ENCODE measurements at regions not wholly inside any gene's neighbourhood (a gene's known extent, or its start where the extent isn't known, plus 50 kb on each side); places are given as distances from the start of the nearest gene placed in this dataset.
"Not testable (repeated sequence)": the region's sequence is repeated elsewhere in the genome, so short reads cannot be mapped to it uniquely, and the experiment has no call there.

DNA sequence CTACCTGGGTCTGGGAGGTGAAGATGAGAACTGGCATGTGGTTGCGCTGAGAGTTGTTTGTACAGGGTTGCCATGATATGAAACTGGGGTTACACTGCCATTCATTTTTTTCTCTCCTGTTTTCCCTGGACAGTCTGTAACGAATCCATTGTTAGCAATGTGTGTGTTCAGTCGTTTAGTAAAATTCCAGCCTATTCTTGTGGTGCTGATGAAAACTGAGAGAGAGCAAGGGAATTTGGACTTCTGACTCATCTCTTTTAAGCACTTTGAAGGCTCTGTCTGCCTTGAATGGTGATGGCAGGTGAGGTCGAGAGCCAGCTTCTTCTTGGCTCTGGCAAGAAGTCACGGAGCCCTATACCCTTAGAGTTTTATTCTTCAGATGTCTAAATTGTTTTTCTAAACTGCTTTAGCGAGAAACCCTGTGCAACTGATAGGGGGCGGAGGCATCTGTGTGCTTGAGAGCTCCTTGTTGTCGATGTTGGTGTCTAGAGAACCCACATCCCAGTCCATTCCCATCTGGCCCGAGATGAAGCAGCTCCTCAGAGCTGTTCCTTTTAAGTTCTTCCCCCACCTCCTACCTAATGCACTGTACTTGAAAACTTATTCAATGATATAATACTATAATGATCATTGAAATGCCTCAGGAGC, 204.4 kb downstream of the TMX1 start:
- no peak for DNase-seq

DNA sequence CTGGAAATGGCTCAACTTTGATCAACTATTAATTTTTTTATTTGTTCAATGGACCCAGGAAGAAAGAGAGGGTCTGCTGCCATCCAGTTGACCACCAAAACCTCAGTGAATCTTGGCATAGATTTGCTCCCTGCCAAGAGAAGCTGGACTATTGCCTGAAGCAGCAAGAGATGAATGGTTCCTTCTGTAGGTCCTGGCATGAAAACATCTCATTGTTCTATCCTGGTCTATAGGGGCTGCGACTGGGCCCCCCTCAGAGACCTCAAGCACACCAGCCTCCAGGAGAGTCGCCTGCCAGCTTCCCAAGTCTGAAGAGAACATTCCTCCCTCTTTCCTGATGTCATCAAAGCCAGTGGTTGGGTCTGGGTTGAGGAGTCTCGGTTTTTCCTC, 204.9 kb downstream of the TMX1 start:
- DNase-seq, result no peak

DNA sequence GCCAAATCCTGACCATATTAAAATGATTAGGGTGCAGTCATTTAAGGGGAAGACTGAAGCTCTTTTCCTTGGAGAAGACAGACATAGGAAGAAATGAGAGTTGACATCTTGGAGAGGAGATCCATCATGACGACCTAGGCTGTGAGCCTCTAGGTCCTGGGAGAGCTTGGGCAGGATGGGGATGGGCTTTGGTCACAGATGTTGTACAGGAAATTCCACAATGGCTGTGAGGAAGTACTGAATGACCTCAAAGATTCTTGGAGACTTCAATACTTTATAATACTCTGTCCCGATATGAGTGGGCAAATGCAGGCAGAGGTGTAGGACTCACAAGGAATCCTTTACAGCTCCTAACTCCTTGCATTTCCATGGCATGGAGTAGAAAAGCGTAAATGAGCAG, 204.9 kb upstream of the FRMD6 start:
- no peak for DNase-seq

DNA sequence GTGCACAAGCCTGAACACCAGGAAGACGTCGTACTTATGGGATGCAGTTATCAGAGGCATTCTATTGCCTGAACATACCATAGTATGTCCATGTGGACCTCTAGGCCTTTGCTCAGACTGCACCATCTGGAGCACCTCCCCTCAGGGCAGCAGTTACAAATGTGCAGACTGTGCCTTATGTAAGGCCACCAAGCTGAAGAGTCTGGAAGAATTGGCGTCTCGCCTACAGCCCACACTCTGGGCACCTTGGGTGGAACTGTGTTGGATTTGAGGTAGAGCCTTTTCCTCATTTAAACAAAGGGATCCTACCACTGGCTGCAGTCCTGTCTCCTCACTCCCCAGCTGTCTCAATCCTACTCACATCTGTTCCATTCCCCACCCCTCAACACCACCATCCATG, 204.3 kb upstream of the FRMD6 start:
- no peak for DNase-seq

DNA sequence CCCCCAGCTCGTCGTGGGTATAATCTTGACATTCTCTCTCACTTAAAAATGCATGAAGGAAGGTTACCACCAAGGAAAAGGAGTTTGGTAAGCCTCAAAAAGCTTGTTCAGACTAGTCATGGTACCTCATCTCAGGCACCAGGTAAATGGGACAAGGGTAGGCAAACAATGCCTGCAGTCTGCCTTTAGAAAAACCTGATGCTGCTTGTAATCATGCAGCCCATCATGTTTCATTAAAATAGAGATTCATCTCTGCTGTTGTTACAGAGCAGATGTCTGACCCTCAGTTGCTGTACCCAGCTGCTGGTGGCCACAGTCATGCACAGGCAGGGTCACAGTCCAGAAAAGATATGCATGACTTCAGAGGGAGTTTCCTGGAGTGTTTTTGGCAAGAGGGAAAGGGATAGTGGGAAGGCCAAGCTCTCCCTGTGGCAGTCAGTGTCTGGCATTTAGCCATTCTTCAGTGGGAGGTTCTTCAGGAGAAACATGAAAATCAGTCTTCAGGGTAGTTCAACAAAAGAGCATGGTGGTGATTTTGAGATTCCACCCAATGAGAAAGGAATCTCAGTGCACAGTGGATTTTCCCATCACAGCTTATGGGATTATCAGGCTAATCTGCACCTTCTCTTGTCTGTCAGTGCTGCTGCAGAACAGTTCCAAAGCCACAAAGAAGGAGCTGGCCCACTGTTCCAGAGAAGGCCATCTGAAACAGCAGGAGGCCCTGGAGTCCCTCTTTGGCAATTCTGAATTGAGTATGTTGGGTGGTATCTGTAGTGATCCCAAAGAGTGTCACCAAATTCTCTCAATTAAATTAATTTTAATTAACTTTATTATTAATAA, 202.7 kb upstream of the FRMD6 start:
- no peak for DNase-seq

DNA sequence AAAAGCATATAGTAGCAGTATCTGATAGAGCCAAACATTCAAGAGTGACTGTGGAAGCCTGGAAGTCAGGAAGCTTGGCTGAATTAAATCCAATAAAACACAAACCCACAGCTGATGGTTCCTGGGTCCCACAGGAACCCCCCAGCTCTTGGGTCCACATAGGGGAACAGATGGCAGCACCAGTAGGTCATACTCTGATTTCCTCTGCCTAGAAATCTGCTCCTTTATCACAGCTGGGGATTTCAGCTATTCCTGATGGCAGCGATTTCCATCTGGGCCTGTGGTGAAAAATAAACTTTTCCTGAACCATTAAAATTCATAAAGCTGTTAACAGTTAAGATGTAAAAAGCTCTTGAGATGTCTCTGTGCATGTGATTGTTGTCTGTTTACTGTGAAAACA, 202.0 kb upstream of the FRMD6 start:
- no peak for DNase-seq

DNA sequence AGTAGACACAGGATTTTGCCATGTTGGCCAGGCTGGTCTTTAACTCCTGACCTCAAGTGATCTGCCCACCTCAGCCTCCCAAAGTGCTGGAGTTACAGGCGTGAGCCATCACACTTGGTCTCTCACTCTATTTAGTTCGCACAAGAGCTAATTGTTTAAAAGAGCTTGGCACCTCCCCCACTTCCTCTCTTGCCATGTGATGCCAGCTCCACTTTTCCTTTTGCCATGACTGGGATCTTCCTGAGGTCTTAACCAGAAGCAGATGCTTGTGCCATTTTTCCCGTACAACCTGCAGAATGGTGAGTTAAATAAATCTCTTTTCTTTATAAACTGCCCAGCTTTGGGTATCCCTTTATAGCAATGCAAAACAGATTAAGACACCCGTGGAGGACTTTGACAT, 200.1 kb upstream of the FRMD6 start:
- DNase-seq, result no peak

DNA sequence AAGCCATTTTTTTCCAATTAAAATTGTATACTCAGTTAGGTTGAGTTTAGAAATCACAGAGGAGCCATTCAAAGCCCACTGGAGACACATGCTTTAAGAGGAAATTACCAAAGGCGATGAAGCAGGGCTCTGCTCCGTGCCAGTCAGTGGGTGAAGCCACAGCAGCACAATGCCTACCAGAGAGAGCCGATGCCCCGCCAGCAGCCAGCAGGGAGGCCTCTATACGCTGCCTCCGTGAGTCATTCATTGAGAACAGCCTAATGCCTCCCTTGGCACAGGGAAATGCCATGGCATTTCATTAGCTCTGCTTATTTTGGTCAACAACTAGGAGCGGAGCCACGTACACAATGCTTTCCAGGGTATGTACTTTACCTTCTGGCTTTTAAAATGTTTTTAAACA, 197.8 kb upstream of the FRMD6 start:
- DNase-seq, result no peak

DNA sequence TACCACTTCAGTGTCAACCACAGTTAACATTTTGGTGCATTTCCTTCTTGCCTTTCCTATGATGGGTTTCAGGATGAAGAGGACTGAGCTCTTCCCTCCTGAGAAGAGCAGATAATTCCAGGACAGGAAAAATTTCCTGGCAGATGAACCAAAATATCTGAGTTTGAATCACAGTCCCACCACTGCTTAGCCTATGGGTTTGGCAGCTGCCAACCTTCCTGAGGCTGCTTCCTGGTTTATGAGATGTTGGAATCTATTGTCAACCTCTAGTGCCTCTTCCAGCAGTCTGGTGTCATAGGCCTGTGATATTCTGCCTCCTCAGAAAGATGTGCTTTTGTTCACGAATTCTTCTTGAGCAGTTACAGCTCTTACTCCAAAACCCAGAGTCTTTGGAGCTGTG, 197.4 kb upstream of the FRMD6 start:
- DNase-seq, result no peak

DNA sequence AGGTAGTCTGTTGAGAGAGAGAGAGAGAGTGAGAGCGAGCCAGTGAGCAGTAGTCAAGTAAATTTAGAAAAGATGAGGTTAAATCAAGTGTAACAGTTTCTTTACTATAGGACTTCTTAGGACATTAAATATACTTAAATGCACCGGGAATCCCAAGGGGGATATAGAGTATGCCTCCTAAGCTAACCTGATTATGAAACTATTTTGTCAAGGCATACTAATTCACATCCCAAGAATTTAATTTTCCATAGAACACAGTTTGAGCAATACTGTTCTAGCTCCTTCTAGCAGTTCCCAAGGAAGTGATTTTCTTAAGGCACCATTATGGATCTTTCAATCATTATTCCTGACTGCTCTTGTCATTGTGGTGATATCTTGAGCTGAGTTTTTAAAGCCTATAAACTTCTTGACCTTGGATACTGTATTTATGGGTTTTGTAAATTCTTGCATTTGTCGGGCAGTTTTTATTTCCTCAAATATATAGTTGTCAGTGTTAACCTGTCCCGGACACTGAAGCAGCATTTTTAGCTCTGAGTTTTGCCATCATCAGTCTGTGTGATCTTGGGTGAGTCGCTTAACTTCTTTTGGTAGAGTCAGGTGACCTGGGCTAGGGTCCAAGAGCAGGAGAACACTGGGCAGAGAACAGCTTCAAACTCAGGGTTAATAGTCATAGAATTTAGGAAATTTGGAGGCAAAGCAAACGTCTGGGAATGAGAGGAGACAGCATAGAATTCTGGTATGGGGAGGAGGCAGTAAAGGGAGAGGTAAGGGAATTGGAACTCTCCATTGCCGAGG, 196.5 kb upstream of the FRMD6 start:
- DNase-seq, result no peak

DNA sequence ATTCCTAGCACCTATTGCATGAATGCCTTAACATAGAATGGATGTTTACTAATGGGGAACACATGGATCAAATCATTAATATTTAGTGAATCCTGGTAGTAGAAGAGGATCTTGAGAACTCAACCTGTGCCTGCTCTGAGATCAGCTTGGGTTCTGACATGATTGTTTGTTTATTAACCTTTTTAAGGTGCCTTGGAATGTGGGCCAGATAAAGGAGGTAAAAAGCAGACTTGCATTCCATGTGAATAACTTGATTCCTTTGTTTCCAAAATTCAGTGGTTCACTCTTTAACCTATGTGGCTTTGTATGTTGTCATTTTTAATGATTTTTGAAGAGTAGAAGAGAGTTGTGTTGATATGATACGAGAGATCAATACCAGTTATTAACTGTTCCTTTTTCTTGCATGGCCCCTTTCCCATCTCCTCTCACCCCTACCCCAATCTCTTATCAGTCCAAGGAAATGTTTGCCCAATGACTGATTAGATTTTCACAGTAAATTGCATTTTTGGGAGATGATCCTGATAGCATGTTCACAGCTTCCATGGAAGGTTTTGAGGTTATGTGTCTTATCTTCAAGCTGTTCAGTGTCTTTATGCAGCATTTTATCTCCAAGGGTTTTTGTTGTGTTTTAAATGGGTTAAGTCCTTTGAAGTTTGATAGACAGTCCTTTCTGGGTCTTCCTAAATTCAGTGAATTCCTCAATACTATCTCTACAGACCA, 193.7 kb upstream of the FRMD6 start:
- DNase-seq, result no peak

DNA sequence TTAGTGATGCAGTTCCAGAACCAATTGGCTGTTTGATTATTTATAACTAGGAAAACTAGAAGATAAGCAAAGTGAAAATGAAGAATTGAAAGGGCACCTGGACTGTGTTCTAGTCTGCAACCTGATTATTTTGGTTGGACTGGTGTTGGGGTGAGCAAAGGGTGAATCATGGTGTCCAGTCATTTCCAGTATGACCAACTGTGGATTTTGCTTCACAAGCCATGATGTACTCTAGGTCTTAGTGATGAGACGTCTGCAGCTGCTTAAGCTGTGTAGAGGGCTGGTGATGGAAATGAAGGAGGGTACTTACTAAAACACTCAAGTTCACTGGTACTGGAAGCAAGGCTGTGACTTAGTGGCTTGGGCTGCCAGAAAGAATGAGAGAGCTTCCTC, 193.2 kb upstream of the FRMD6 start:
- DNase-seq, result no peak

DNA sequence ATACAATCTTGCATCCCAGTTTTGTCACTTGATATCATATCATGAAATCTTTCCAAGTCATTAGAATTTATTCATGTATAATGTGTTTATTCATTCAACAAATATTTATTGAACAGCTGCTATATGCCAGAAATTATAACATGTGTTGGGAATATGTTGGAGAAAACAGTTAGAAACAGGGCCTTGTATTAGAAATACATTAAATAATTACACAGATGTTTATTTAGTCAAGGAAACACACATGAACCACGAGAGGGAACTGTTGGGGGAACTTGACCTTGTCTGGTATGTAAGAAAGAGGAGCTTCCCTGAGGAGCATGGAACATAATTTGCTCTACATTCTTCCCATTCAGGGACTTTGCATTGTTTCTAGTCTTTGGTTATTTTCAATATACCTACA, 191.7 kb upstream of the FRMD6 start:
- DNase-seq, result no peak

DNA sequence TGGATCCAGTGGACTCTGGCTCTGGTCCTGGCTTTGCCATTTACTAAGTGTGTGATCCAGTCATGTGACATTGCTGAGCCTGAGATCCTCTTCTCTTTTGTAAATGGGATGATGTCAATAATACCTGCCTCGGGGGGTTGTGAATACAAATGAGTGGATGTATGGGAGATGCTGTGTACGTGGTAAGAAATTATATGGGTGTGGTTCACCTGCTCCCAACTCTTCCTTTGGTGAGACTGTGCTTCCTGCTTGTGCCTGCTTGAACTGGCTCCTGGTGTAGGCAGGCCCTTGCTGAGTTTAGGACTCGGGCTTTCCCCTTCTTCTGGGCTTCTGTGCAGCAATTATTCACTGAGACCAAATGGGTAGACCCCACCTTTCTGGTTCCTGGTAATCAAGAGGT, 189.5 kb upstream of the FRMD6 start:
- DNase-seq, result no peak

DNA sequence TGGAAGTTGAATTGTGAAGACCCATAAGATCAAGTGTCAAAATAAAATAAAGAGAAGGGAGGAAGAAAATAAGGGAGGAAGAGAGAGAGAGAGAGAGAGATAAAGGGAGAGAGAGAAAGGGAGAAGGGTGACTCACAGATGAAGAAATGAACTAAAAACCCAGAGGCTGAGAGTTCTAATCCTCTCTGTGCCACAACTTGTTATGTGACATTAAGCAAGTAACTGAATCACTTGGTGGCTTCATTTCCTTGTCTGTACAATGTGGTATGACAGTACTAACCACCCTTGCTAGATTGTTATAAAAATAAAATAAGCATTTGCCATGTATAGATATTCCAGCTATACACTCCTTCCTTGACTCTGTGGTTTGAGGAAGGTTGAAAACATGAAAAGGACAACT, 189.0 kb upstream of the FRMD6 start:
- DNase-seq, result no peak

DNA sequence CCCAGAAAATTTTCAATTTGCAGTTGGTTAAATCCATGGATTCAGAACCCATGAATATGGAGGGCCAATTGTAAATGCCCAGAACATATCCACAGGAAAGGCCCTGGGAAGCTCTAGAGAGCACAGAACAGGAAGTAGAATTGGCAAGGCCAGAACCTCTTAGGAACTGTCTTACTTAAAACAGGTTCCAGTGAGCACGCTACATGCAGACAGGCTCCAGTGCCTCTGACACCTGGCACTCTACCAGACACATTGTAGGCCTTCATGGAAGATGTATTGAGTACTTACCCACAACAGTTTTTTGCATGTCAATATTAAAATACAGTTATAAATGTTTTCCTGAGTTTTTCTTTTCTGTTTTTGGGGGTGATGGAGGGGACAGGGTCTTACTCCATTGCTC, 188.2 kb upstream of the FRMD6 start:
- DNase-seq, result no peak

DNA sequence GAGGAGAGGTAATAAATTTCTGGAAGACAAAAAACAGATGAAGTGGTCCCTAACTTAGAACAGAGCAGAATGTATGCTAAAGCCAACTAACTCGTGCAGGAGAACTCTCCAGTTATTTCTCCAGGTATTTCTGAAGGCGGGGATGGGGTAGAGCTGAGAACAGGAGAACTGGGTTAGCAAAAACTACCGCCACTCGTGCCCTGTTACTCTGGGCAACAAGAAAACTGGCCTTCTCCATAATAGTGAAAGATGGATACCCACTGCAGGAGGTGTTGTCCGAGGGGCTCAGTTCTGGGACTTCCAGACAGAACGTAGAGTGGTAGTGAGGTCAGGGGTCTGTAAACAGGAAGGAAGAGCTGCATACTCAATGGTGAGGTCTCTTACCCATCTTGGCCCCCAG, 187.3 kb upstream of the FRMD6 start:
- DNase-seq, result no peak

DNA sequence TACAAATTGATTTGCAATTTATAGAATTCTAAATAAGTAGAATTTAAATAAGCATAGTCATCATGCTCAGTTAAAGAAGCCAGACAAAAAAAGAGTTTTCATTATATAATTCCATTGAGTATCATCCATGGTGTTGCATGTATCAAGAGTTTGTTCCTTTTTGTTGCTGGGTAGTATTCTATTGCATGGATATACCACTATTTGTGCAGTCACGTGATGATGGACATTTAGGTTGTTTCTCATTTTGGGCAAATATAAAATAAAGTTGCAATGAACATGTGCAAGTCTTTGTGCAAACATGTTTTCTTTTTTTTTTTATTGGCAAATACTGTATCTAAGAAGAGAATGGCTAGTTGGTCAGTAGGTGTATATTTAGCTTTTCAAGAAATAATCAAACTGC, 186.2 kb upstream of the FRMD6 start:
- no peak for DNase-seq

DNA sequence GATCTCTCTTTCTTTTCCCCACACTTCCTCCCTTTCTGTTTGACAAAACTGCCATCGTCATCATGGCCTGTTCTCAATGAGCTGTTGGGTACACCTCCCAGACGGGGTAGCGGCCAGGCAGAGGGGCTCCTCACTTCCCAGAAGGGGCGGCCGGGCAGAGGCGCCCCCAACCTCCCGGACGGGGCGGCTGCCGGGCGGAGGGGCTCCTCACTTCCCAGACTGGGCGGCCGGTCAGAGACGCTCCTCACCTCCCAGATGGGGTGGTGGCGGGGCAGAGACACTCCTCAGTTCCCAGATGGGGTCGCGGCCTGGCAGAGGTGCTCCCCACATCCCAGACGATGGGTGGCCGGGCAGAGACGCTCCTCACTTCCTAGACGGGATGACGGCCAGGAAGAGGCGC, 184.3 kb upstream of the FRMD6 start:
- not testable (repeated sequence) for DNase-seq

DNA sequence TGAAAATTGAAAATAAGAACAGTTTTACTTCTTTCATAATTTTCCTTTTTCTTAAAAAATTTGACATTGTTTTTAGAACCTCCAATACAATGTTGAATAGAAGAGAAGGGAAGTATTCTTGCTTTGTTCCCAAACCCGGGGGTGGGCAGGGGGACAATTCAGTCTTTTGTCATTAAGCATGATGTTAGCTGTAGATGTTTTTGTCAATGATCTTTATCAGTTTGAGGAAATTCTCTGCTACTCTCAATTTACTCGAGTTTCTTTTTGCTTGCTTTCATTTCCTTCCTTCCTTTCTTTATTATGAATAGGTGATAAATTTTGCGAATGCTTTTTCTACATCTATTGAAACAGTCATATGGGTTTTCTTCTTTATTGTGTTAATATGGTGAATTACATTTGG, 183.2 kb upstream of the FRMD6 start:
- DNase-seq, result no peak

DNA sequence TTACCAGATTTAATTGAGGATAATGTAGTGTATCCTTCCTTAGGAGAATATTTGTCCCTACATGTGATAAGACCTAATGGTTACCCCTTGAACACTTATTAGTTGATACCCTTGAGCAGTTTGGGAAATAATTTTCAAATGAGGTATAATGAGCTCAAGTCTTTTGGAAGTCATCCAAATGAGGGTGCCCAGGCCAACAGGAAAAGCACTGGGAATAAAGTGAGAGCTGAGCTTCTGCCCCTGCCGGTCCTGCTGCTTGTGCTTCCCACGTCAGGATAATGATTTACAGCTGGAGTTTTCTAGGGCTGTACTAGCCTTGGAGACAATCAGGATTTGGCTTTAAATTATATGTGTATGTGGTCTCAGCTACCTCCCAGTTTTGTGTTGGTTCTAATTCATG, 178.8 kb upstream of the FRMD6 start:
- DNase-seq, result no peak

DNA sequence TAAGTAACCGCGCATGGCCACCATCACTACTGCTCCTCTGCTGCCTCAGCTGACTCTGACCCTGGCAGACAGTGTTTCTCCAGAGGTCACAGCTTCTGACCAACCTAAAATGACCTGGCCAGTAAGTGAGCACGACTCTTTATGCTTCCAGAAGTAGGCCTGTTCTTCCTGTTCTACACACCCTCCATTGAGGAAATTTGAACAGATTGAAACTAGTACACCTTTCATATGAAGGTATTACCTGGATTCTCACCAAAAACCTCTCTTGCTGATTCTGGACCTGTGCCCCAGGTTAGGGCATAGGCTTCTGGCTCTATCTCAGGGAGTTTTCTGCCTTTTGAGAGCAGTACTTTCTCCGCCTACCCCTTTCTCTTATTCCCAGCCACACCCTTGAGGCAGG, 178.4 kb upstream of the FRMD6 start:
- DNase-seq, result no peak
